ENCODE measurements at regions not wholly inside any gene's neighbourhood (a gene's known extent, or its start where the extent isn't known, plus 50 kb on each side); places are given as distances from the start of the nearest gene placed in this dataset.

GRCh38 chr18:8957731-8958130, 144.8 kb upstream of the NDUFV2 start:
- TF ChIP-seq CTCF (IDR thresholded peaks at IDR 0.05; ENCODE audit: control extremely low read depth in 1 of 3, insufficient read depth in 1 of 3, low read depth in 1 of 3, low read length in 3 of 3) (no peak), TAF1 (IDR thresholded peaks at IDR 0.05; ENCODE audit: low read depth, low read length) (no peak), TCF12 (IDR thresholded peaks at IDR 0.05; ENCODE audit: low read depth, low read length) (no peak), ATF3 (IDR thresholded peaks at IDR 0.05; ENCODE audit: insufficient read depth, low read depth, low read length) (no peak), CEBPB (IDR thresholded peaks at IDR 0.05; ENCODE audit: low read depth, low read length) (no peak), KDM1A (IDR thresholded peaks at IDR 0.05; ENCODE audit: borderline replicate concordance, low read length) (no peak), POLR2A (IDR thresholded peaks at IDR 0.05; ENCODE audit: control extremely low read depth in 1 of 2, low read depth in 2 of 2, low read length in 2 of 2) (no peak), SUZ12 (IDR thresholded peaks at IDR 0.05; ENCODE audit: low read length) (no peak), RFX5 (IDR thresholded peaks at IDR 0.05; ENCODE audit: borderline replicate concordance, low read depth, low read length) (no peak)

Measured in H1 (cell line).